Activated naive CD4-positive, alpha-beta T cell treated with anti-CD3 and anti-CD28 coated beads, Interleukin-2, amount 50 U/mL, for 24 hours (primary cell): ENCODE measurements at regions not wholly inside any gene's neighbourhood (a gene's known extent, or its start where the extent isn't known, plus 50 kb on each side); places are given as distances from the start of the nearest gene placed in this dataset.
"Not testable (repeated sequence)": the region's sequence is repeated elsewhere in the genome, so short reads cannot be mapped to it uniquely, and the experiment has no call there.

ENCODE experiments used
- H3K27ac Mint-ChIP-seq: one replicate; pipeline ENCODE4 v1.8.0; 2021; ENCODE audit warnings: mild to moderate bottlenecking, mixed read lengths
- H3K27me3 Mint-ChIP-seq: one replicate; pipeline ENCODE4 v1.8.0; 2021; ENCODE audit warnings: mixed read lengths
- H3K36me3 Mint-ChIP-seq: one replicate; pipeline ENCODE4 v1.8.0; 2021; ENCODE audit warnings: mixed read lengths
- H3K4me1 Mint-ChIP-seq: one replicate; pipeline ENCODE4 v1.8.0; 2021; ENCODE audit warnings: mixed read lengths
- H3K4me3 Mint-ChIP-seq: one replicate; pipeline ENCODE4 v1.8.0; 2021; ENCODE audit warnings: mild to moderate bottlenecking, mixed read lengths
- H3K9me3 Mint-ChIP-seq: one replicate; pipeline ENCODE4 v1.8.0; 2021; ENCODE audit warnings: mixed read lengths

DNA sequence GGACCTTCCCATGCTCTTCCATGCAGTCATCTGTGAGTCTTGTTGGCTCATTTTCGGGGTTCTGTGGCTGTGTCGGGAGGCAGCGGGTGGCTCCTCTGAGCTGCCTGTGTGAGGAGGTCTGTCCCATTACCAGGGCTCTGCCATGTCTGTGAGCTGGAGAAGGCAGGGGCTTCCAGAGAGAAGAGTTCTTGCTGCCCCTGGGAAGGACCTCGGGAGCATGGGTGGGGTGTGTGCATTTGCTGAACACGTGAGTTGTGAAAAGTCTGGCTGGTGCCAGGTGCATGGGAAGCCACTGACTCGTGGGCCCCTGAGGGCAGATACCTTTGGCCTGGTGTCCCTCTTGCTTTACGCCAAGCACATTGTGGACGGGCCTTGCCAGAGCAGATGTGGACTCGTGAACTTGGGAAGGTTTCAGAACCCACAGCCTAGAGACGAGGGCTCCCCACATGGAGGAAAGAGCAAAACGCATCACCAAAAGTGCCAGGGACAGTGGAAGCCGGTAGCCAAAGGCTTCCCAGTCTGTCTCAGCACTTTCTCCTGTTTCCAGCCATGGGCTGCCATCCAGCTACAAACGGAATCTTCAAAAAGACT, 1324.5 kb downstream of the BRD1 start:
- Mint-ChIP-seq H3K9me3 (no peaks in the 10 kb centered on the region), H3K36me3 (no peaks in the 10 kb centered on the region), H3K4me3 (no peak overlapping the region), H3K27ac (no peak overlapping the region), H3K27me3 (no peaks in the 10 kb centered on the region), H3K4me1 (no peaks in the 10 kb centered on the region)

DNA sequence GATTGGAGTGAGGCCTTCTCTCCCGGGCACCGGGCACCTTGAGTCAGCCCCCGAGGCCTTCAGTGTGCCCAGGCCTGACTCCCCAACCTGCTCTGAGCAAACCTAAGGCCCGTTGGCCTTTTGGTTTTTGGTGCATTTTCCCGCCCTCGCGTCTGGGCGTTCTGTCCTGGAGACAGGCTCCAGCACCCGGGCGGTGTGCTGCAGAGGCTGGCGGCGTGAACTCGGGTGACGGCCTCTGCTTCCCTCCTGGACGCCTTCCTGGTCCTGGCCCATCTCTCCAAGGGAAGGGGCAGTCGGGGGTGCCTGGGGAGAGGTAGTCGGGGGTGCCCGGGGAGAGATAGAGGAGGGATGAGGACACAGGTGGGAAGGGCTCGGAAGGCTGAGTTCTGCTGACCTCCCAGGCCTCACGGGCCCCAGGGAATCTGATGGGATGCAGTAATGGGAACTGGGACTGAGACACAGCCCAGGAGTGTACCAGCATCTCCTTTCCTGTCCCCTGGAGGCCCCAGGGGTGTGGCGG, 1326.4 kb downstream of the BRD1 start:
- Mint-ChIP-seq H3K36me3 (no peaks in the 10 kb centered on the region), H3K4me3 (no peak overlapping the region), H3K27me3 (no peaks in the 10 kb centered on the region), H3K27ac (no peak overlapping the region), H3K9me3 (no peaks in the 10 kb centered on the region), H3K4me1 (no peaks in the 10 kb centered on the region)

DNA sequence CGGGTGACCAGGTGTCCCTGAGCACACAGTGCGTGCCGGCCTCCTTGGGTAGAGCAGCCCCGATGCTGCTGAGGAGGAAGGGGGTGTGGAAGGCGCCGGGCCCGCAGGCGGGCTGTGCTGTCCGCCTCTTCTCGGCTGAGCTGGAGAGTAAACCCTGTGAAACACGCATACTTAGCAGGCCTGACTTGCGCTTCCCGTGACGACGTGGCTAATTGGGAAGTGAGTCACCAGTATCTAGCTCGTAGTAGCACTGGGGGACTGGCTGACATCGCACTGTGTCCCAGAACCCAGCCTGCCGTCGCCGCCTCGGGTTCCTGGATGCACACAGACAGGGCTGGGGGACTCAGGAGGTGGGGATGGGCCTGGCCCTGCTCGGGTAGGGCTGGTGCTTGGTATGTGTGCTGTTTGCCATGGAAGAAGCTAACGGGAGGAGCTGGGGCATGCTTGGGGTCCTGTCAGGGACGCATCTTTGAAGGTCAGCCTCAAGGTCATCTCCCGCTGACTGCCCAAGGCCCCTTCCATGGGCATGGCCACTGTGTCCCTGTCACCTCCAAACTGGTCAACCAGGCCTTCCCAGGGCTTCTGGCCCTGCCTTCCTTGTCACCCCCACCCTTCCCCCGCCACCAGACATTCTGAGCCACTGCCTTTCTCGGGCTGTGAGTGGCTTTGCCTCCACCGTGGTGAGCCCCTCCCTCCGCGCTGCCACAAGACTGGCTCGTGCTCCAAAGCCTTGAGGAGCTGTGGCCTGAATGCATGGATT, 1327.0 kb downstream of the BRD1 start:
- Mint-ChIP-seq H3K27me3 (peaks cover 2% of the 10 kb centered on the region), H3K4me3 (no peak overlapping the region), H3K4me1 (no peaks in the 10 kb centered on the region), H3K27ac (no peak overlapping the region), H3K36me3 (no peaks in the 10 kb centered on the region), H3K9me3 (no peaks in the 10 kb centered on the region)

DNA sequence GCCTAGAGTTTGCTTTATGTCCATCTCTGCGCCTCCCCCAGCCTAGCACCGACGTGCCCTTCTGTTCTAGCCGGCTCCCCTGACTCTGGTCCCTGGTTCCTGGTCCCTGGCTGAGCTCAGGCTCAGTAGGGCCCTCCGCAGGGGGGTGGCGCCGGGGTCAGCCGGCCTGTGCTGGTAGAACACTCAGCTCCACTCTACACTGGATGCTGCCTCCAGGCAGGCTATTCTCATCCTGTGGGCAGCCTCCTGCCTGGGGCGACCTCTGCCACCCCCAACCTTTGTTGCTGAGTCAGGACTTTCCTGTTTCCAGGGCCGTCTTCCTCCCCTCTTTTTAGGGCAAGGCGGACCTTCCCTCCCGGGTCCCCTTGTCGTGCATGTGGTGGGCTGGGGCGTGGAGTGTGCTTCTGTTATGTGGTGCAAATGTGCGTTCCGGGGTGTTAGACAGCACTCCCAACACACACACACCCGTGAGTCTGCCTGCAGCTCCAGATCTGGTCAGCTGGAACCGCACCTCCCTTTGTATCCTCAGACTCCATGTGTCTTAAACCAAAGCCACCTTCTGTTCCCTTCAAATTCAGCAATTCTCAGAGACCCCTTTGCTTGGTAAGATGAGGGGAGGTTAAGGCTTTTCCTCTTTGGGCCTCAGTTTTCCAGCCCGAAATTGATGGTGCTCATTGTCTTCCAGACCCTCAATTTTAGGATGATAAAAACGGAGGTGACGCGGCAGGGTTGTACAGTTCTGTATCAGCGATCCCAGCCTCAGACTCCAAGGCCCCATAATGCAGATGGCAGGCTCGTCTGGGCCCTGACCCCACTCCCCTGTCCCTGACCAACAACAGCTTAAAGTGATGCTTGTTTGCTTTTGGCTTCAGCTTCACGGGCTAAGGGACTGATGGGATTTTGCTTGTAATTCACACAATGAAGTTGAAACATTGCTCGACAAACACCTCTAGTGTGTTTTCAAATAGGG, 1327.9 kb downstream of the BRD1 start:
- Mint-ChIP-seq H3K4me3 (no peak overlapping the region), H3K36me3 (no peaks in the 10 kb centered on the region), H3K9me3 (no peaks in the 10 kb centered on the region), H3K4me1 (no peaks in the 10 kb centered on the region), H3K27me3 (peaks cover 2% of the 10 kb centered on the region), H3K27ac (no peak overlapping the region)

DNA sequence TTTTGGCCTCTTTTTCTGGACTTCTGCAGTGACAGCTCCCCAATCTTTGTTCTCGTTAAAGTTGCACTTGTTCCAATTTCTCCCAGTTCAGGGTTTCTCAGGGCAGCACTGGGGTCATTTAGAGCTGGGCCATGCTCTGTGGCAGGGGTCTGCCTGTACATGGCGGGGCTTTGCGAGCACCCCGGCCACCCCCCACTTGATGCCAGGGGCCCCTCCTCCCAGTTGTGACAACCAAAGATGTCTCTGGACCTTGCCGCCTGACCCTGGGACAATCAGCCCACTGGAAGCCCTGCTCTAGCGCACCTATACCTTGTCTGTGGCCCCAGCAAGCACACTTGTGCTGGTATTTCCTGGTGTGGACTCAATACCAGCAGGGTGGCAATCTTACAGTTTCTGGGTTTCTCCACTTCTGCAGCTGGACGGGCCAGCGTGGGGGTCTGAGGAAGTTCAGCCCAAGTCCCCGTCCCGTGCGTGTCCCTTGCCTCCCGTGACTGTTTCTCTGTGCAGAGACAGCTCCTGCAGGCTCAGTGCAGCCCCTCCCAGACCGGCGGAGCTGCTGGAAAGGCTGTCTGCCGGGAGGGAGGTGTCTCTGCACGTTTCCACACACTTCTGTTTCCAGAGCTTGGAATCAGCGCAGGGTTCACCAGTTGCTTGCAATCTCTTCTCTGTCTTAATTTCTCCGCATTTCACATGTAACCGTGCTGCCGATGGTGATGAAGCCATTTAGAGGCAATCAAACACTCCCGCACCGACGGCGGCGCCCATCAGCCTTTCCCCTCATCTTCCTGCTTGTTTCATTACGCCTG, 1328.9 kb downstream of the BRD1 start:
- no peaks in the 10 kb centered on the region for H3K36me3 Mint-ChIP-seq
- H3K4me1 Mint-ChIP-seq: no peaks in the 10 kb centered on the region
- H3K27ac Mint-ChIP-seq: no peak overlapping the region
- H3K27me3 Mint-ChIP-seq: peaks cover 6% of the 10 kb centered on the region
- H3K4me3 Mint-ChIP-seq: no peak overlapping the region
- no peaks in the 10 kb centered on the region for H3K9me3 Mint-ChIP-seq

DNA sequence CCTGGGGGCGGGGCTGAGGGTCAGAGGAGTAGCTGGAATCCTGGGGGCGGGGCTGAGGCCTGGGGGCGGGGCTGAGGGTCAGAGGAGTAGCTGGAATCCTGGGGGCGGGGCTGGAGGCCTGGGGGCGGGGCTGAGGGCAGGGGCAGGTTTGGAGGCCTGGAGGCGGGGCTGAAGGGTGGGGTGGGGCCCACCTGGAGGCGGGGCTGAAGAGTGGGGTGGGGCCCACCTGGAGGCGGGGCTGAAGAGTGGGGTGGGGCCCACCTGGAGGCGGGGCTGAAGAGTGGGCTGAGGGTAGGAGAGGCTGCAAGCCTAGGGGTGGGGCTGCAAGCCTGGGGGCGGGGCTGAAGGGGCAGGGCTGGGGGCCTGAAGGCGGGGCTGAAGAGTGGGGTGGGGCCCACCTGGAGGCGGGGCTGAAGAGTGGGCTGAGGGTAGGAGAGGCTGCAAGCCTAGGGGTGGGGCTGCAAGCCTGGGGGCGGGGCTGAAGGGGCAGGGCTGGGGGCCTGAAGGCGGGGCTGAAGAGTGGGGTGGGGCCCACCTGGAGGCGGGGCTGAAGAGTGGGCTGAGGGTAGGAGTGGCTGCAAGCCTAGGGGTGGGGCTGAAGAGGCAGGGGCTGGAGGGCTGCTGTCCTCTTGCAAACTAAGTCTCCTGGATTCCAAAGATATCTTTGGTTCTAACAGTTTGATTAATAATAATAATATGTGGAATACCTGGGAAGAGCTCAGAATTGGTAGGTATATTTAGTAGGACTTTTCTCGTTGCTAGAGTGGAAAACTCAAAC, 1329.7 kb downstream of the BRD1 start:
- H3K36me3 Mint-ChIP-seq, H3K4me1 Mint-ChIP-seq, H3K27ac Mint-ChIP-seq, H3K9me3 Mint-ChIP-seq, H3K27me3 Mint-ChIP-seq, H3K4me3 Mint-ChIP-seq: not testable (repeated sequence)

DNA sequence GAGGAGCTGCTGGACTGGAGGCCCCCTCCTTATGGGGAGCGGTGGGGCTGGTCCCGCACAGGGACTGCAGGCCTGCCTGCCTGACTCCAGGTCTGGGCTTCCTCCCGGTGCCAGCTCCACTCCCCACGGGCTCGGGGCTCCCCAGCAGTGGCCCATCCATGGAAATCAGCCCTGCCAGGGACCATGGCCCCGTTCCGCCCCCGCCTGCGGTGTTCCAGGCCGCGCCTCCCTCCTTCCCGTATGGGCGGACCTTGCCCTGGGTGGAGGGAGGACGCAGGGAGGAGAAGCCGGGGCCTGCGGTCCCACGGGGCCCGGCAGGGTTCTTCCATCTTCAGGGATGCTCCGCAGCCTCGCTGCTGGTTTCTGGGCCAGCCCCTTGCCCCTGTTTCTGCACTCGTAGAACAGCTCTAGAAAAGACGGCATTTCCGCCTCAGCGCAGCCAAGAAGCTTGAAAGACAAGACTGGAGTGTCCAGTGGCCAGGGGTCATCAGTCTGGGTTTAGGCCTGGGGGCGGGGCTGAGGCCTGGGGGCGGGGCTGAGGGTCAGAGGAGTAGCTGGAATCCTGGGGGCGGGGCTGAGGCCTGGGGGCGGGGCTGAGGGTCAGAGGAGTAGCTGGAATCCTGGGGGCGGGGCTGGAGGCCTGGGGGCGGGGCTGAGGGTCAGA, 1330.6 kb downstream of the BRD1 start:
- Mint-ChIP-seq H3K4me3 (no peak overlapping the region), H3K27ac (no peak overlapping the region), H3K4me1 (no peaks in the 10 kb centered on the region), H3K36me3 (no peaks in the 10 kb centered on the region), H3K27me3 (peaks cover 15% of the 10 kb centered on the region), H3K9me3 (no peaks in the 10 kb centered on the region)

DNA sequence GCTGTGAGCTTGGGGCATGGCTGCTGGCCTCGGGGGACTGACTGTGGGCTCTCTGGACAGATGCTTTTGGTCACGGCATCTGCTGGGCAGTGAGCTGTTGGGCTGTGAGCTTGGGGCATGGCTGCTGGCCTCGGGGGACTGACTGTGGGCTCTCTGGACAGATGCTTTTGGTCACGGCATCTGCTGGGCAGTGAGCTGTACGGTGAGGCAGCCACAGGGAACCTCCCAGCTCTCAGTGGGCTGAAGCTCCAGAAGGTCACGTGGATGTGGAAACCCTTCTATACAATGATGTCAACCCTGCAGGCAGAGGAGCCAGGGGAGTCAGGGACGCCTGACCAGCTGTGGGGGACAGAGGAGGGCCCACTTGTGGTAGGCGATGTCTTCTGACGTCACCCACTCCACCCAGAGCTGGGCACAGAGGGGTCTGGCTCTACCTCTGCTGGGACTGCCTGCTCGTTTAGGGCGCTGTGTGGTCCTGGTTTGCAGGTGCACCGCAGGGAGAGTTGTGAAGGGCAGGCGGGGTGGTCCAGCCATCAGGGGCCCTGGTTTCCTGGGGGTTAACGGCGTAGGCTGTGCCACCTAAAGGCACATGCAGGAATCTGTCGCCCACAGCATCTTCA, 1331.3 kb downstream of the BRD1 start:
- Mint-ChIP-seq H3K27me3 (peaks cover 20% of the 10 kb centered on the region), H3K4me3 (no peak overlapping the region), H3K9me3 (no peaks in the 10 kb centered on the region), H3K27ac (no peak overlapping the region), H3K36me3 (no peaks in the 10 kb centered on the region), H3K4me1 (no peaks in the 10 kb centered on the region)

DNA sequence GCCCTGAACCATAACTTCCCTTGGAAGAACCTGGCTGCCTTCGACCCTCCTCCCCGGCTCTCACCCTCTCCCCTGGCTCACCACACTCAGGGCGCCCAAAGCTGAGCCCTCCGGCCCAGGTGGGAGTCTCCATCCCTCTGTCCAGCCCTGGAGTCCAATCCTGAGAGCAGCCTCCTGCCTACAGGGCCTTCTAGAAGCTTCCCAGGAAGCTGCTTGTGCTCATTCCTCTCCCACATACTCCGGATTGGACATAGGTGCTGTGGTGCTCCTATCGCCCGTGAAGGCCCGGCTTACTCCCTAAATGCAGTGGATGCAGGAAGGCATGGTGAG, 1332.0 kb downstream of the BRD1 start:
- H3K4me3 Mint-ChIP-seq: no peak overlapping the region
- H3K9me3 Mint-ChIP-seq: no peaks in the 10 kb centered on the region
- H3K27ac Mint-ChIP-seq: no peak overlapping the region

DNA sequence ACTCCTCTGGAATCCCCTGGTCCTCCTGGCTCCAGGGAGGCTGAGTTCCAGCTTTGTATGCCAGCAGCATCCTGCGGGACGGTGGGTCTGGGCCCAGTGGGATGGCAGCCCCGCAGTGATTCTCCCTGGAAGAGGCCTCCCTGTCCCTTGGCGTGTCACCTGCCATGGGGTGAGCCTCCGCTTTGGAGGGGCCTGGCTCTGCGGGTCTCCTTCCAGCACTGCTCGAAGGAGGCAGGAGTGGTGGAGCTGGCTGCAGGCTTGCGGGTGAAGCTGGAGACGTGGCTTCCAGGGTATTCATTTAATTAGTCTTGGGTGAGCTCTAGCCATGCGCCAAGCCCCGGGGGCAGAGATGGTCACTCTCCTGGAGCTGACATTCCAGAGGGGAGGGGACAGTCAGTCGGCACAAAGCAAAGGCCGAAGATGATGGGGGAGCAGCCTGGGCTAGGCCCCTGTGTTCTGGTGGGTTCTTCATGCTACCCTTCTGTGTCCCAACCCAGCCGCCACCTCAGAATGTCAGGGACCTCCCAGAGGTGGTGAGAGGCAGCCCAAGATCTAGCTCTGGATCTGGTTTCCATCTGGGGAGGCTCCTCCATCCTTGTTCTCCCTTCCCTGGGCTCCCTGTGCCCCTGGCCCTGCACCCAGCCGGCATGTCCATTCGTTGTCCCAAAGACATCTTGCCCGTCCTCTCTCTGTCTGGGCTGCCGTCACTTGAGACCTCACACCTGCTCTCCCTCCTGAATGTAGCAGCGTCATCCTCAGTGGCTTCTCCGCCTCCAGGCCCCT, 1332.5 kb downstream of the BRD1 start:
- no peaks in the 10 kb centered on the region for H3K9me3 Mint-ChIP-seq
- no peak overlapping the region for H3K27ac Mint-ChIP-seq
- no peaks in the 10 kb centered on the region for H3K36me3 Mint-ChIP-seq
- H3K4me3 Mint-ChIP-seq: no peak overlapping the region
- H3K27me3 Mint-ChIP-seq: peaks cover 25% of the 10 kb centered on the region
- no peaks in the 10 kb centered on the region for H3K4me1 Mint-ChIP-seq

More for the DNA sequence above, 1332.0 kb downstream of the BRD1 start:
- Mint-ChIP-seq H3K36me3 (no peaks in the 10 kb centered on the region), H3K4me1 (no peaks in the 10 kb centered on the region), H3K27me3 (peaks cover 25% of the 10 kb centered on the region)

DNA sequence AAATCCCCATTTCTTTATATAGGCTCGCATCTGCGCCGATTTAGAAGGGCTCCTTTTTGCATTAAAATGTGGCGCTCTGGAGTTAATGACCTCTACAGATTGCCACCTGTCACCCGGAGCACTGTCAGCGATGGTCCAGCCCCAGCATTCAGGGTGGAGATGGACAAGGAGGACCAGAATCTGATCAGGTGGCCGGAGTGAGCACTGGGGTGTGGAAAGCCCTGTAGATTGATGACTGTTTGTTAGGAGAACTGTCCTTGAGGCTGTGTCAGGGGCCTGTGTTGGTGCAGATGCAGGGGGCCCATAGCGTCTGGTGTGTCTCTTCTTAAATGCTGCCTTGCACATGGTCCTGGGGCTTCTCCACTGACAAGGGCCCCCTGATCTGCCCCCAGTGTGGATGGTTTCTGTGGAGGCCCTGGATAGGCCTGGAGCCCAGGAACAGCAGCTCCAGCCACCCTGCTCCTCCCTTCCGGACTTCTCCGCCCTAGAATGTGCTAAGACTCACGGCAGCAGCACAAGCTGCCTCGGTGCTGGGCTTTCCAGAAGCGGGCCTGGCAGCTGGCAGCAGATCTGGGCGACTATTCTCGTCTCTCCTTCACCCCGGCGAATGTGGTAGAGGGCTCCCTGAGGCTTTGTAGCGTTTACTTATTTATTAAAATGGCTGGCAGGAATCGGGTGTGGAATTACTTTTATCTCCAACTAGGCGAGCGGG, 1333.3 kb downstream of the BRD1 start:
- no peaks in the 10 kb centered on the region for H3K36me3 Mint-ChIP-seq
- no peak overlapping the region for H3K4me3 Mint-ChIP-seq
- no peak overlapping the region for H3K27ac Mint-ChIP-seq
- no peaks in the 10 kb centered on the region for H3K9me3 Mint-ChIP-seq
- no peaks in the 10 kb centered on the region for H3K4me1 Mint-ChIP-seq
- peaks cover 25% of the 10 kb centered on the region for H3K27me3 Mint-ChIP-seq

DNA sequence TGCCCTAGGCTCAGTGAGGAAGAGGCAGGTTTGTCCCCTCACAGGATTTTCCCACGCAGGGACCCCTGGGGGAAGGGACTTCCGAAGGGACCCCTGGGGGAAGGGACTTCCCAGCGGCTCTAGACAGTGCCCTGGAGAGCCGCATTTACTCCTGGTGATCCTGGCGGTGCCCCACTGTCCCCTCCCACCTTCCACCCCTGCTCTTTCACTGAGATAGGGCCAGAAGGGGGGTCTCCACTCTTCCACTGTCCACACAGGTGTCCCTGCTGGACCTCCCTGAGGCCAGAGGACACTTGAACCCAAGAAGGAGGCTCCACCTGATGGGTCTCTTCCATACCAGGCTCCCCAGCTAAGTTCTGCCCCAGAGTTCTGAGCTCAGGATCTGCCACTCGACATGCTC, 1333.9 kb downstream of the BRD1 start:
- Mint-ChIP-seq H3K4me3 (no peak overlapping the region), H3K4me1 (no peaks in the 10 kb centered on the region), H3K27me3 (peaks cover 25% of the 10 kb centered on the region), H3K9me3 (no peaks in the 10 kb centered on the region), H3K27ac (no peak overlapping the region), H3K36me3 (no peaks in the 10 kb centered on the region)
